GM12892 (cell line): ENCODE measurements at regions not wholly inside any gene's neighbourhood (a gene's known extent, or its start where the extent isn't known, plus 50 kb on each side); places are given as distances from the start of the nearest gene placed in this dataset.

ENCODE experiments used
- POLR2A ChIP-seq: IDR thresholded peaks from 2 replicates; pipeline ENCODE4 v1.6.1; 2011; ENCODE audit warnings: low read depth, low read length, control low read depth
- POLR2AphosphoS5 ChIP-seq: IDR thresholded peaks from 2 replicates; pipeline ENCODE4 v1.6.1; 2011; ENCODE audit warnings: low read depth, low read length, control low read depth
- TAF1 ChIP-seq: IDR thresholded peaks from 2 replicates; pipeline ENCODE4 v1.6.1; 2011; ENCODE audit warnings: low read depth, mild to moderate bottlenecking, control low read depth, low read length, borderline replicate concordance

GRCh38 chr9:115461280-115461679, 343.3 kb upstream of the TNC start:
- TF ChIP-seq POLR2A (no peak), POLR2AphosphoS5 (no peak), TAF1 (no peak)
